AG04450 (cell line): ENCODE measurements at regions not wholly inside any gene's neighbourhood (a gene's known extent, or its start where the extent isn't known, plus 50 kb on each side); places are given as distances from the start of the nearest gene placed in this dataset.

Experiments
- CTCF ChIA-PET: fragments of 300-600, 350-600 bp; formaldehyde crosslinking; extraction: SDS; loops from one replicate; lab custom pipeline; 2022; ENCODE audit warnings: antibody characterized with exemption, inconsistent platforms; lab: Charles Lee
- POLR2A ChIA-PET: fragments of 350-600 bp; formaldehyde crosslinking; extraction: SDS; loops from one replicate; lab custom pipeline; 2021; ENCODE audit warnings: antibody characterized with exemption, inconsistent platforms; lab: Yijun Ruan, JAX
- DNase-seq: peaks from one replicate; pipeline ENCODE4 v3.0.0-alpha.2; 2011; ENCODE audit warnings: low read depth, low spot score
- H3K27ac ChIP-seq: one replicate; pipeline ENCODE4 v1.5.1; 2012; ENCODE audit warnings: low read depth, low read length, control low read depth
- H3K27me3 ChIP-seq: one replicate; pipeline ENCODE4 v1.6.0; 2012; ENCODE audit warnings: low read length; ENCODE audit not compliant: control insufficient read depth, insufficient read depth
- H3K4me3 ChIP-seq: 2 replicates; pipeline ENCODE4 v1.5.1; 2011; ENCODE audit warnings: mild to moderate bottlenecking, low read depth, low read length, control low read depth
- H3K9me3 ChIP-seq: 2 replicates; pipeline ENCODE4 v1.5.1; 2012; ENCODE audit warnings: low read length; ENCODE audit not compliant: control insufficient read depth, insufficient read depth
- TF ChIP-seq, protein P1 (sequence below): IDR thresholded peaks from 2 replicates; pipeline ENCODE4 v1.5.1; 2011; ENCODE audit warnings: low read depth, low read length, control low read depth, inconsistent platforms

DNA sequence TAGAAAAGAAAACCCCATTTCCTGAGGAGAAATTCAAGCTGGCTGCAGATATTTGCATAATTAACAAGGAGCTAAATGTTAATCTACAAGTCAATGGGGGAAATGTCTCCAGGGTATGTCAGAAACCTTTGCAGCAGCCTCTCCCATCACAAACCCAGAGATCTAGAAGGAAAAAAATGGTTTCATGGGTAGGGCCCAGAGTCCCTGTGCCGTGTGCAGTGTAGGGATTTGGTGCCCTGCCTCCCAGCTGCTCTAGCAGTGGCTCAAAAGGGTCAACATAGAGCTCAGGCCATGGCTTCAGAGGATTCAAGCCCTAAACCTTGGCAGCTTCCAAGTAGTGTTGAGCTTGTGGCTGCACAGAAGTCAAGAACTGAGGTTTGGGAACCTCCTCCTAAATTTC lies 290.2 kb upstream of the TMEFF2 start:
- no peak overlapping the region for H3K4me3 ChIP-seq
- ChIA-PET POLR2A (no interaction called here), CTCF (no interaction called here)
- TF ChIP-seq, protein P1, sequence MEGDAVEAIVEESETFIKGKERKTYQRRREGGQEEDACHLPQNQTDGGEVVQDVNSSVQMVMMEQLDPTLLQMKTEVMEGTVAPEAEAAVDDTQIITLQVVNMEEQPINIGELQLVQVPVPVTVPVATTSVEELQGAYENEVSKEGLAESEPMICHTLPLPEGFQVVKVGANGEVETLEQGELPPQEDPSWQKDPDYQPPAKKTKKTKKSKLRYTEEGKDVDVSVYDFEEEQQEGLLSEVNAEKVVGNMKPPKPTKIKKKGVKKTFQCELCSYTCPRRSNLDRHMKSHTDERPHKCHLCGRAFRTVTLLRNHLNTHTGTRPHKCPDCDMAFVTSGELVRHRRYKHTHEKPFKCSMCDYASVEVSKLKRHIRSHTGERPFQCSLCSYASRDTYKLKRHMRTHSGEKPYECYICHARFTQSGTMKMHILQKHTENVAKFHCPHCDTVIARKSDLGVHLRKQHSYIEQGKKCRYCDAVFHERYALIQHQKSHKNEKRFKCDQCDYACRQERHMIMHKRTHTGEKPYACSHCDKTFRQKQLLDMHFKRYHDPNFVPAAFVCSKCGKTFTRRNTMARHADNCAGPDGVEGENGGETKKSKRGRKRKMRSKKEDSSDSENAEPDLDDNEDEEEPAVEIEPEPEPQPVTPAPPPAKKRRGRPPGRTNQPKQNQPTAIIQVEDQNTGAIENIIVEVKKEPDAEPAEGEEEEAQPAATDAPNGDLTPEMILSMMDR, result no peak
- H3K27ac ChIP-seq, result no peak overlapping the region
- DNase-seq, result no peak
- H3K27me3 ChIP-seq, result no peaks in the 10 kb centered on the region
- H3K9me3 ChIP-seq, result no peaks in the 10 kb centered on the region; the same call in 1 of the 2 replicates

DNA sequence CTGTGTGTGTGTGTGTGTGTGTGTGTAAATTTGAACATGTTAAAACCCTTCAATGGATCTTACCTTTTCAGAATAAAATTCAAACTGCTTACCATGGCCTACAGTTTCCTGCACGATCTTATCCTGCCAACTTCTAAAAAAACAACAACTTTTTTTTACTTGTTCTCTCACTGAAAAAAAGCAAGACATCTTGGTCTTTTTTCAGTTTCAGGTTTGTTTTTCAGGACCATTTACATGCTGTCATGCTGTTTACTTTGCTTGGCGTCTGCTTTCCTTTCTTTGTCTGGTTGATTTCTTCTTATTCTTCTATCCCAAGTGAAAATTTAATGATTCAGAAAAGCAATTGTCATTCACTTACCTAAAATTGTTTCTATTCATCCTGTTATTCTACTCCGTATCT lies 286.3 kb upstream of the TMEFF2 start:
- TF ChIP-seq, protein P1, result no peak
- H3K27me3 ChIP-seq, result no peaks in the 10 kb centered on the region
- ChIA-PET POLR2A (no interaction called here), CTCF (no interaction called here)
- no peak overlapping the region for H3K4me3 ChIP-seq
- no peak for DNase-seq
- H3K27ac ChIP-seq, result no peak overlapping the region
- H3K9me3 ChIP-seq, result no peaks in the 10 kb centered on the region; the same call in 1 of the 2 replicates

DNA sequence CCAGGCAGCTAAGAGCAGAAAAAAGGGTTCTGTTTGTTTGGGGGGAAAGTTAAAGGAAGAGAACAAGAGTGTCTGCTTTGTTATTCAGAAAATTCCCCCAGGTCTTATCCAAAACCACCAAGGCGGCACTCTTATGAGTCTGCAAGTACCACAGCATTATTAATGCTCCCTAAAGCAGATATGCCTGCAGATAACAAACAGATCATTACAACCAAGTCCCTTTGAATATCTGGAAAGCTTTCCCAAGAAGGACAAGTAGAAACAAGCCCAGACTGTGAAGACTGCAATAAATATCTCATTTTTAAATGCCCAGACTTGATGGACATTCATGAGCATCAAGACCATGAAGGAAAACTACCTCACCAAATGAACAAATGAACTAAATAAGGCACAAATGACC lies 278.6 kb upstream of the TMEFF2 start:
- Histone ChIP-seq H3K27me3 (no peaks in the 10 kb centered on the region), H3K4me3 (no peak overlapping the region), H3K27ac (no peak overlapping the region), H3K9me3 (no peaks in the 10 kb centered on the region)
- TF ChIP-seq, protein P1, result no peak
- ChIA-PET POLR2A (no interaction called here), CTCF (no interaction called here)
- DNase-seq, result no peak

DNA sequence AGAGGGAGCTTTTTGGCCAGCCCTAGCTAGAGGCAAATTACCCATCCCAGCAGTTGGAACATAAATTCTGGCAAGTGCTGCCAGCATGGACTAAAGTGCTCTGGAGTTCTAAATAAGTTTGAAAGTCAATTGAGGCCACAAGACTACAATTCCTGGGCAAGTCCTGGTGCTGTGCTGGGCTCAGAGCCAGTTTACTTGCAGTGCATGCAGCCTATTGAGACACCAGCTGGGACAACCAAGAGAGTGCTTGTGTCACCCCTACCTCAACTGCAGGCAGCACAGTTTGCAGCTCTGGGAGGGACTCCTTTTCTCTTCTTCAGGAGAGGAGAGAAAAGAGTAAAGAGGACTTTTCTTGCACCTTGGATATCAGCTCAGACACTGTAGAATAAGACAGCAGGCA lies 277.2 kb upstream of the TMEFF2 start:
- ChIA-PET CTCF (no interaction called here), POLR2A (no interaction called here)
- Histone ChIP-seq H3K4me3 (no peak overlapping the region), H3K9me3 (no peaks in the 10 kb centered on the region), H3K27me3 (no peaks in the 10 kb centered on the region), H3K27ac (no peak overlapping the region)
- DNase-seq, result no peak
- TF ChIP-seq, protein P1, result no peak

DNA sequence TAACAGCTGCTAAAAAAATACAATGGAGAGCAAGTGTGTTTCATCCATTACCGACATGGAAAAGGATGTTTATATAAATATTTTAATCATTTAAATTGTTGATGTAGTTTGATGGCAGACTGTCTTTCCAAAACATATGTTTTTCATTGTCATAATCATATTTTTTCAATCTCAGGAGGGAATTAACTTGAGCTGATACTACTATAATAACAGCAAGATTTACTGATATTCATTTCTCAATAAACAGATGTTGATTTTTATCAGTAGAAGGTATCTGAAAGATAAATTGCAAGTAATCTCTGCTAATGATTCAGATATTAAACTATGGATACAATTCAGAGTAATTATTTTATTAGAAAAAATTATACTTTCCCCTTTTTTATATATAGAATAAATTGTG lies 274.9 kb upstream of the TMEFF2 start:
- CTCF ChIA-PET, result no interaction called here
- Histone ChIP-seq H3K9me3 (no peaks in the 10 kb centered on the region), H3K4me3 (no peak overlapping the region), H3K27me3 (no peaks in the 10 kb centered on the region), H3K27ac (no peak overlapping the region)
- POLR2A ChIA-PET, result no interaction called here
- TF ChIP-seq, protein P1, result no peak
- DNase-seq, result no peak
